Transverse colon (tissue), 4 donors: ENCODE measurements at regions not wholly inside any gene's neighbourhood (a gene's known extent, or its start where the extent isn't known, plus 50 kb on each side); places are given as distances from the start of the nearest gene placed in this dataset.

ENCODE experiments used
- POLR2A ChIP-seq: fragments of 450-650 bp; IDR thresholded peaks from one replicate; pipeline ENCODE4 v1.6.1; 2016; ENCODE audit warnings: antibody characterized with exemption, mild to moderate bottlenecking, moderate library complexity
- POLR2AphosphoS5 ChIP-seq, 3 donors: sonication (generic); formaldehyde crosslinking; IDR thresholded peaks; one replicate each; pipeline ENCODE4 v1.6.1; 2016; ENCODE audit warnings: antibody characterized with exemption in 3 of 3
- TF ChIP-seq, protein P1 (sequence below), 5 experiments: fragments of 200-600 bp in 3 of 5; fragments of 450-650 bp in 2 of 5; sonication (generic) in 3 of 5; IDR thresholded peaks; 1 replicate in 2 of 5; 2 replicates in 3 of 5; pipeline ENCODE4 v1.5.1; 2016 to 2017; ENCODE audit warnings: antibody characterized with exemption in 5 of 5, inconsistent platforms in 3 of 5, mild to moderate bottlenecking in 2 of 5, moderate library complexity in 1 of 5

DNA sequence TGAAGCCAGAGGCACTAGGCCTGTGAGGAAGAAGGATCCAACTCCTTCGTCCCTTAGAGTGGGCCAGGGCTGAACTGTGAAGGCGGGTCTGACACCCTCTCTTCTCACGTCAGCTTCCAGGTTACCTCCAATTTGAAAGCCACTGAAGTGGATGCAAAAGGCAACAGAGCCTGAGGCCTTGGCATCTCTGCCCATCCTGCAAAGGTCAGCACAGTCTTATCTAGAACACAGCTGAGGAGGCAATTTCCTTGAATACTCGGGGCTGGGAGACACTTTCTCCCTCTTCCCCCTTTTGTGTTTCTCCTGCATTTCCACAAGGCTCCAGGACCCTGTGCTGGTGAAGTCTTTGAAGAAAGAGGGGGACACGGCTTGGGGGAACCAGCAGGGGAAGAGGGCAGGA is 91.6 kb upstream of the PAX6 start:
- TF ChIP-seq POLR2AphosphoS5 (IDR thresholded peaks at IDR 0.05) (no peak), POLR2A (no peak)
- TF ChIP-seq, protein P1, sequence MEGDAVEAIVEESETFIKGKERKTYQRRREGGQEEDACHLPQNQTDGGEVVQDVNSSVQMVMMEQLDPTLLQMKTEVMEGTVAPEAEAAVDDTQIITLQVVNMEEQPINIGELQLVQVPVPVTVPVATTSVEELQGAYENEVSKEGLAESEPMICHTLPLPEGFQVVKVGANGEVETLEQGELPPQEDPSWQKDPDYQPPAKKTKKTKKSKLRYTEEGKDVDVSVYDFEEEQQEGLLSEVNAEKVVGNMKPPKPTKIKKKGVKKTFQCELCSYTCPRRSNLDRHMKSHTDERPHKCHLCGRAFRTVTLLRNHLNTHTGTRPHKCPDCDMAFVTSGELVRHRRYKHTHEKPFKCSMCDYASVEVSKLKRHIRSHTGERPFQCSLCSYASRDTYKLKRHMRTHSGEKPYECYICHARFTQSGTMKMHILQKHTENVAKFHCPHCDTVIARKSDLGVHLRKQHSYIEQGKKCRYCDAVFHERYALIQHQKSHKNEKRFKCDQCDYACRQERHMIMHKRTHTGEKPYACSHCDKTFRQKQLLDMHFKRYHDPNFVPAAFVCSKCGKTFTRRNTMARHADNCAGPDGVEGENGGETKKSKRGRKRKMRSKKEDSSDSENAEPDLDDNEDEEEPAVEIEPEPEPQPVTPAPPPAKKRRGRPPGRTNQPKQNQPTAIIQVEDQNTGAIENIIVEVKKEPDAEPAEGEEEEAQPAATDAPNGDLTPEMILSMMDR (IDR thresholded peaks at IDR 0.05), result no peak
